Lower leg skin (tissue), 3 donors: ENCODE measurements at regions not wholly inside any gene's neighbourhood (a gene's known extent, or its start where the extent isn't known, plus 50 kb on each side); places are given as distances from the start of the nearest gene placed in this dataset.

ENCODE experiments used
- CTCF ChIP-seq, 3 donors: fragments of 450-650 bp; IDR thresholded peaks; one replicate each; pipeline ENCODE4 v1.5.1; 2016; ENCODE audit warnings: antibody characterized with exemption in 3 of 3, mild to moderate bottlenecking in 3 of 3, moderate library complexity in 2 of 3
- POLR2A ChIP-seq, 2 donors: fragments of 450-650 bp; IDR thresholded peaks; one replicate each; pipeline ENCODE4 v1.6.1; 2016 to 2017; ENCODE audit warnings: antibody characterized with exemption in 2 of 2, mild to moderate bottlenecking in 1 of 2, moderate library complexity in 1 of 2

- no peak for TF ChIP-seq CTCF (IDR thresholded peaks at IDR 0.05)
- no peak for TF ChIP-seq POLR2A (IDR thresholded peaks at IDR 0.05)
Measured at GRCh38 chr6:3650959-3651697, 100.4 kb downstream of the PXDC1 start.
